HG03108 (cell line): ENCODE measurements at regions not wholly inside any gene's neighbourhood (a gene's known extent, or its start where the extent isn't known, plus 50 kb on each side); places are given as distances from the start of the nearest gene placed in this dataset.

Experiments used
- ATAC-seq: cut with Tn5 transposase; IDR thresholded peaks from one replicate; pipeline ENCODE4 v1.9.1; 2021; ENCODE audit warnings: moderate library complexity; ENCODE audit not compliant: unreplicated experiment

- peak; percentile 92 for ATAC-seq
Observed at GRCh38 chr12:27179400-27180214, 64.5 kb upstream of the STK38L start.

- no peak for ATAC-seq
Observed at GRCh38 chr12:27180906-27181505, 63.1 kb upstream of the STK38L start.

GRCh38 chr12:27183342-27183741 is 60.7 kb upstream of the STK38L start:
- no peak for ATAC-seq

GRCh38 chr12:27185234-27186021 is 58.7 kb upstream of the STK38L start:
- ATAC-seq, result peak; percentile 84

- ATAC-seq, result no peak
Observed at GRCh38 chr12:27186022-27186839, 57.9 kb upstream of the STK38L start.

- no peak for ATAC-seq
Observed at GRCh38 chr12:27187697-27188096, 56.4 kb upstream of the STK38L start.

GRCh38 chr12:27190761-27191160 is 53.3 kb upstream of the STK38L start:
- ATAC-seq, result no peak

- ATAC-seq, result no peak
Observed at GRCh38 chr12:27191531-27191930, 52.6 kb upstream of the STK38L start.

- ATAC-seq, result no peak
Observed at GRCh38 chr12:27192118-27192802, 51.8 kb upstream of the STK38L start.

GRCh38 chr12:27193106-27193505 is 51.0 kb upstream of the STK38L start:
- no peak for ATAC-seq

GRCh38 chr12:27193854-27194544 is 50.1 kb upstream of the STK38L start:
- no peak for ATAC-seq
